IMR-90 (cell line): ENCODE measurements at regions not wholly inside any gene's neighbourhood (a gene's known extent, or its start where the extent isn't known, plus 50 kb on each side); places are given as distances from the start of the nearest gene placed in this dataset.

Experiments used
- ATAC-seq: fragments of 200-7000 bp; cut with Tn5 transposase; 2 replicates; pipeline ENCODE4 v1.9.1; 2020; ENCODE audit warnings: low read depth, mild to moderate bottlenecking, moderate library complexity
- BruUV-seq: library from RNA; stranded (reverse); fragments of 400-500 nt; replicated peaks from 2 replicates; lab custom pipeline; 2021; lab: Mats Ljungman, UMichigan
- CTCF ChIA-PET: fragments of 300-600 bp; formaldehyde crosslinking; extraction: SDS; loops from one replicate; lab custom pipeline; 2021; ENCODE audit warnings: antibody characterized with exemption; lab: Yijun Ruan, JAX
- POLR2A ChIA-PET: fragments of 300-600 bp; sonication (Branson Sonifier 250); formaldehyde crosslinking; loops from one replicate; lab custom pipeline; 2022; ENCODE audit warnings: antibody characterized with exemption; ENCODE audit not compliant: unreplicated experiment; lab: Charles Lee
- DNase-seq: peaks from one replicate; pipeline ENCODE4 v3.0.0; 2013
- H2AFZ ChIP-seq: replicated peaks from 2 replicates; pipeline ENCODE3; 2013; ENCODE audit warnings: low read length, mild to moderate bottlenecking; ENCODE audit not compliant: poor library complexity
- H2AK5ac ChIP-seq: 2 replicates; pipeline ENCODE4 v1.6.1; 2013; ENCODE audit warnings: low read depth, low read length, inconsistent platforms
- H2AK9ac ChIP-seq: replicated peaks from 2 replicates; pipeline ENCODE3; 2013; ENCODE audit warnings: mild to moderate bottlenecking, low read depth, low read length, moderate library complexity; ENCODE audit not compliant: poor library complexity
- H2BK120ac ChIP-seq: 2 replicates; pipeline ENCODE4 v1.6.1; 2013; ENCODE audit warnings: low read depth, low read length, inconsistent platforms
- H2BK15ac ChIP-seq: 3 replicates; pipeline ENCODE4 v1.6.1; 2013; ENCODE audit warnings: low read depth, low read length, inconsistent platforms
- H2BK20ac ChIP-seq: 2 replicates; pipeline ENCODE4 v1.6.1; 2013; ENCODE audit warnings: low read depth, mild to moderate bottlenecking, inconsistent platforms, low read length, moderate library complexity
- H2BK5ac ChIP-seq: 2 replicates; pipeline ENCODE4 v1.6.1; 2013; ENCODE audit warnings: mild to moderate bottlenecking, low read depth, low read length, inconsistent platforms; ENCODE audit not compliant: poor library complexity, severe bottlenecking
- H3K14ac ChIP-seq: replicated peaks from 2 replicates; pipeline ENCODE4 v1.6.1; 2013; ENCODE audit warnings: low read depth, low read length, inconsistent platforms
- H3K18ac ChIP-seq: 2 replicates; pipeline ENCODE4 v1.6.1; 2013; ENCODE audit warnings: low read depth, low read length, control low read depth
- H3K23ac ChIP-seq: 2 replicates; pipeline ENCODE4 v1.6.1; 2013; ENCODE audit warnings: low read depth, low read length, inconsistent platforms
- H3K27ac ChIP-seq: 2 replicates; pipeline ENCODE4 v1.5.1; 2013; ENCODE audit warnings: mild to moderate bottlenecking, control low read depth, low read length; ENCODE audit not compliant: insufficient read depth
- H3K27me3 ChIP-seq: 2 replicates; pipeline ENCODE4 v1.6.1; 2013; ENCODE audit warnings: low read length; ENCODE audit not compliant: control insufficient read depth, insufficient read depth
- H3K36me3 ChIP-seq: 2 replicates; pipeline ENCODE4 v1.6.1; 2013; ENCODE audit warnings: low read length, mixed read lengths; ENCODE audit not compliant: control insufficient read depth, insufficient read depth
- H3K4ac ChIP-seq: 2 replicates; pipeline ENCODE4 v1.6.1; 2013; ENCODE audit warnings: low read depth, low read length, inconsistent platforms
- H3K4me1 ChIP-seq: 2 replicates; pipeline ENCODE4 v1.6.1; 2013; ENCODE audit warnings: low read length, mixed read lengths; ENCODE audit not compliant: control insufficient read depth, insufficient read depth
- H3K4me2 ChIP-seq: 2 replicates; pipeline ENCODE4 v1.6.1; 2013; ENCODE audit warnings: low read depth, mild to moderate bottlenecking, control low read depth, low read length, moderate library complexity
- H3K4me3 ChIP-seq: 2 replicates; pipeline ENCODE4 v1.5.1; 2013; ENCODE audit warnings: low read depth, mild to moderate bottlenecking, control low read depth, low read length, moderate library complexity; ENCODE audit not compliant: insufficient read depth
- H3K56ac ChIP-seq: 2 replicates; pipeline ENCODE4 v1.6.1; 2013; ENCODE audit warnings: low read length, inconsistent platforms; ENCODE audit not compliant: insufficient read depth; ENCODE audit errors: extremely low read depth
- H3K79me1 ChIP-seq, 2 experiments: 2 replicates each; pipeline ENCODE4 v1.6.1; 2013; ENCODE audit warnings: low read length in 2 of 2, inconsistent platforms in 1 of 2, low read depth in 1 of 2
- H3K9ac ChIP-seq: 2 replicates; pipeline ENCODE4 v1.6.1; 2013; ENCODE audit warnings: low read depth, low read length, control low read depth
- H3K9me1 ChIP-seq: 2 replicates; pipeline ENCODE4 v1.6.1; 2013; ENCODE audit warnings: low read length, inconsistent platforms; ENCODE audit not compliant: insufficient read depth
- H3K9me3 ChIP-seq: 2 replicates; pipeline ENCODE4 v1.6.1; 2013; ENCODE audit warnings: low read length; ENCODE audit not compliant: control insufficient read depth, insufficient read depth
- H4K20me1 ChIP-seq: 2 replicates; pipeline ENCODE4 v1.6.1; 2013; ENCODE audit warnings: low read length, inconsistent platforms; ENCODE audit not compliant: insufficient read depth
- H4K5ac ChIP-seq: 2 replicates; pipeline ENCODE4 v1.6.1; 2013; ENCODE audit warnings: mild to moderate bottlenecking, low read depth, low read length, control low read depth
- H4K8ac ChIP-seq, 2 experiments: 2 replicates each; pipeline ENCODE4 v1.6.1; 2013; ENCODE audit warnings: low read depth in 2 of 2, low read length in 2 of 2, control low read depth in 1 of 2, inconsistent platforms in 1 of 2
- H4K91ac ChIP-seq: 2 replicates; pipeline ENCODE4 v1.6.1; 2013; ENCODE audit warnings: low read depth, low read length, inconsistent platforms; ENCODE audit not compliant: insufficient read depth
- BHLHE40 ChIP-seq: fragments of 150-350 bp; IDR thresholded peaks from 2 replicates; pipeline ENCODE4 v1.6.1; 2016; ENCODE audit warnings: mild to moderate bottlenecking, low read depth, low read length
- CEBPB ChIP-seq: IDR thresholded peaks from 2 replicates; pipeline ENCODE4 v1.6.1; 2012; ENCODE audit warnings: low read depth, low read length, improper control_type of control experiment
- CHD1 ChIP-seq: IDR thresholded peaks from 2 replicates; pipeline ENCODE4 v1.6.1; 2012; ENCODE audit warnings: low read depth, low read length, improper control_type of control experiment
- ELK1 ChIP-seq: fragments of 150-350 bp; IDR thresholded peaks from 2 replicates; pipeline ENCODE4 v1.6.1; 2016; ENCODE audit warnings: low read depth, mild to moderate bottlenecking, low read length, moderate library complexity, borderline replicate concordance
- MAFK ChIP-seq: IDR thresholded peaks from 2 replicates; pipeline ENCODE4 v1.6.1; 2012; ENCODE audit warnings: low read depth, low read length, improper control_type of control experiment
- MAZ ChIP-seq: IDR thresholded peaks from 2 replicates; pipeline ENCODE4 v1.6.1; 2012; ENCODE audit warnings: low read depth, mild to moderate bottlenecking, low read length, improper control_type of control experiment, moderate library complexity, borderline replicate concordance
- MXI1 ChIP-seq: IDR thresholded peaks from 2 replicates; pipeline ENCODE4 v1.6.1; 2012; ENCODE audit warnings: low read depth, mild to moderate bottlenecking, low read length, moderate library complexity, borderline replicate concordance
- POLR2A ChIP-seq: IDR thresholded peaks from 2 replicates; pipeline ENCODE4 v1.6.1; 2012; ENCODE audit warnings: mild to moderate bottlenecking, low read depth, low read length
- RAD21 ChIP-seq: IDR thresholded peaks from 2 replicates; pipeline ENCODE4 v1.6.1; 2012; ENCODE audit warnings: low read length, improper control_type of control experiment
- RCOR1 ChIP-seq: IDR thresholded peaks from 2 replicates; pipeline ENCODE4 v1.6.1; 2012; ENCODE audit warnings: mild to moderate bottlenecking, low read length, improper control_type of control experiment; ENCODE audit not compliant: insufficient replicate concordance
- WGBS, 2 experiments: methylation state at CpG; one replicate each; pipeline versions ENCODE4 v1.1.5 to v1.1.7; 2013; ENCODE audit warnings: missing lambda C conversion rate in 2 of 2; ENCODE audit not compliant: insufficient read length in 1 of 2; ENCODE audit errors: extremely low coverage in 2 of 2; 5-methylcytosine and 5-hydroxymethylcytosine counted together
- dilution Hi-C: fragments of 300-500 bp; cut with HindIII; formaldehyde crosslinking; loops from one replicate; pipeline ENCODE4 v1.14.3; 2018; ENCODE audit warnings: low sequenced_read_pairs; ENCODE audit not compliant: unreplicated experiment
- in situ Hi-C: fragments of 300-500 bp; cut with MboI; formaldehyde crosslinking; loops from 3 replicates; pipeline ENCODE4 v1.14.3; 2019; ENCODE audit warnings: low sequenced_read_pairs, inconsistent platforms, mixed read lengths
- intact Hi-C: fragments of 100-400 bp; cut with micrococcal nuclease; formaldehyde crosslinking; loops from 2 replicates; pipeline ENCODE4 v1.10.0; 2022

GRCh38 chr2:234257859-234258561 is 207.5 kb downstream of the SPP2 start (continued):
- TF ChIP-seq CHD1 (no peak), CEBPB (no peak; the same call in 1 of the 2 replicates), MAFK (no peak)

- H3K4me3 ChIP-seq: no peak overlapping the region
- in situ Hi-C loops (loop anchor here (25.0 kb wide), 1 partner anchor 856 kb away; no protein-coding TSS in a partner anchor), intact Hi-C loops (loop anchor here (10.0 kb wide), 1 partner anchor 282 kb away; no protein-coding TSS in a partner anchor), dilution Hi-C loops (no loop called here)
- H3K18ac ChIP-seq: no peak overlapping the region
- peaks cover 3% of the 10 kb centered on the region for H4K20me1 ChIP-seq
- H3K36me3 ChIP-seq: no peaks in the 10 kb centered on the region
- H3K4ac ChIP-seq: no peak overlapping the region
- no peak overlapping the region for H3K9ac ChIP-seq
- no peaks in the 10 kb centered on the region for H3K27me3 ChIP-seq
- no TSS peak for BruUV-seq
- H3K56ac ChIP-seq: no peak overlapping the region
- peaks cover 9% of the 10 kb centered on the region for H3K9me1 ChIP-seq
- no peak overlapping the region for H4K8ac ChIP-seq
- no CpG with 5 or more reads among the region's 3 CpGs for WGBS, 2 experiments
- H2AFZ ChIP-seq: no peak overlapping the region
- no peak overlapping the region for H2AK9ac ChIP-seq
- H2AK5ac ChIP-seq: peak overlapping the region; percentile 54
- ATAC-seq (no peak), DNase-seq (no peak)
- no peak overlapping the region for H4K91ac ChIP-seq
- H2BK5ac ChIP-seq: no peak overlapping the region
- H3K14ac ChIP-seq: no peak overlapping the region
- TF ChIP-seq MAFK (no peak), RCOR1 (no peak), MXI1 (no peak), MAZ (no peak), RAD21 (no peak), ELK1 (no peak), CEBPB (no peak), POLR2A (no peak), BHLHE40 (no peak)
- ChIA-PET POLR2A (no interaction called here), CTCF (no interaction called here)
- peaks cover 16% of the 10 kb centered on the region for H3K4me1 ChIP-seq
- peak overlapping the region; percentile 17; the same call in 1 of the 2 replicates for H2BK120ac ChIP-seq
- peak overlapping the region; percentile 49; the same call in 2 of the 3 replicates for H2BK15ac ChIP-seq
- no peak overlapping the region for H4K5ac ChIP-seq
- no peak overlapping the region for H3K4me2 ChIP-seq
- no peaks in the 10 kb centered on the region for H3K79me1 ChIP-seq
- H3K23ac ChIP-seq: no peak overlapping the region
- peak overlapping the region; percentile 28 for H2BK20ac ChIP-seq
- no peaks in the 10 kb centered on the region for H3K9me3 ChIP-seq
- H3K27ac ChIP-seq: no peak overlapping the region
These were observed 206.0 kb downstream of the SPP2 start for GRCh38 chr2:234256516-234256915.
